HCT116 (cell line): ENCODE measurements at regions not wholly inside any gene's neighbourhood (a gene's known extent, or its start where the extent isn't known, plus 50 kb on each side); places are given as distances from the start of the nearest gene placed in this dataset.
"Not testable (repeated sequence)": the region's sequence is repeated elsewhere in the genome, so short reads cannot be mapped to it uniquely, and the experiment has no call there.

Source experiments
- ATAC-seq: fragments of 200-7000 bp; cut with Tn5 transposase; 2 replicates; pipeline ENCODE4 v1.9.1; 2020; ENCODE audit warnings: mild to moderate bottlenecking, moderate library complexity
- BruUV-seq: library from RNA; stranded (reverse); fragments of 400-500 nt; replicated peaks from 2 replicates; lab custom pipeline; 2021; lab: Mats Ljungman, UMichigan
- CTCF ChIA-PET: fragments of 300-600 bp; sonication (Branson Sonifier 250); formaldehyde crosslinking; loops from one replicate; lab custom pipeline; 2021; ENCODE audit warnings: antibody characterized with exemption; lab: Charles Lee
- POLR2A ChIA-PET: fragments of 300-600, 350-600 bp; sonication (Branson Sonifier 250); formaldehyde crosslinking; loops from one replicate; lab custom pipeline; 2021; ENCODE audit warnings: antibody characterized with exemption; lab: Charles Lee
- RAD21 ChIA-PET, 2 experiments: fragments of 300-600 bp; sonication (Branson Sonifier 250); formaldehyde crosslinking; loops; one replicate each; lab custom pipeline; 2023; ENCODE audit warnings: low total read pairs in 2 of 2; ENCODE audit not compliant: uncharacterized antibody in 2 of 2, unreplicated experiment in 2 of 2, low non-redundant PET in 1 of 2; lab: Charles Lee
- DNase-seq: peaks from one replicate; pipeline ENCODE4 v3.0.0-alpha.2; 2010; ENCODE audit warnings: low read depth, low spot score
- H2AFZ ChIP-seq: fragments of 200-600 bp; shearing (Covaris generic), sonication (generic); 2 replicates; pipeline ENCODE4 v1.6.1; 2017; ENCODE audit warnings: low read depth, mixed run types, mixed read lengths, antibody characterized with exemption, low read length; ENCODE audit not compliant: poor library complexity, severe bottlenecking
- H3K27ac ChIP-seq: 2 replicates; pipeline ENCODE4 v1.5.1; 2012; ENCODE audit warnings: low read depth, low read length
- H3K27me3 ChIP-seq: fragments of 200-600 bp; sonication (generic); 2 replicates; pipeline ENCODE4 v1.6.1; 2016; ENCODE audit warnings: mixed run types, low read length, mixed read lengths; ENCODE audit not compliant: insufficient read depth
- H3K36me3 ChIP-seq, 2 experiments: fragments of 200-500 bp in 1 of 2; fragments of 200-600 bp in 1 of 2; sonication (Bioruptor generic) in 1 of 2; sonication (generic) in 1 of 2; 2 replicates each; pipeline versions ENCODE4 v1.5.1 to v1.6.1; 2014 to 2016; ENCODE audit warnings: low read length in 2 of 2, inconsistent platforms in 1 of 2, mixed read lengths in 1 of 2, mixed run types in 1 of 2; ENCODE audit not compliant: insufficient read depth in 2 of 2, control insufficient read depth in 1 of 2
- H3K4me1 ChIP-seq, 2 experiments: fragments of 200-600 bp in 1 of 2; sonication (generic) in 1 of 2; 2 replicates each; pipeline versions ENCODE4 v1.5.1 to v1.6.1; 2012 to 2017; ENCODE audit warnings: low read length in 2 of 2, inconsistent platforms in 1 of 2, mild to moderate bottlenecking in 1 of 2, mixed read lengths in 1 of 2, mixed run types in 1 of 2, moderate library complexity in 1 of 2; ENCODE audit not compliant: insufficient read depth in 2 of 2, control insufficient read depth in 1 of 2
- H3K4me2 ChIP-seq: fragments of 200-600 bp; sonication (generic); 2 replicates; pipeline ENCODE4 v1.6.1; 2017; ENCODE audit warnings: mixed run types, low read length, mixed read lengths
- H3K4me3 ChIP-seq, 2 experiments: fragments of 200-600 bp in 1 of 2; sonication (generic) in 1 of 2; replicated peaks in 1 of 2; 2 replicates each; pipeline ENCODE4 v1.5.1; 2011 to 2016; ENCODE audit warnings: low read length in 2 of 2, control low read depth in 1 of 2, low read depth in 1 of 2, mild to moderate bottlenecking in 1 of 2, mixed read lengths in 1 of 2, mixed run types in 1 of 2
- H3K79me2 ChIP-seq: fragments of 200-600 bp; sonication (generic); 2 replicates; pipeline ENCODE4 v1.6.1; 2017; ENCODE audit warnings: mild to moderate bottlenecking, mixed run types, low read length, moderate library complexity, mixed read lengths; ENCODE audit not compliant: insufficient read depth
- H3K9ac ChIP-seq: fragments of 200-600 bp; sonication (generic); 2 replicates; pipeline ENCODE4 v1.6.1; 2016; ENCODE audit warnings: low read length, mixed read lengths
- H3K9me2 ChIP-seq: fragments of 200-600 bp; sonication (generic), shearing (Covaris generic); 2 replicates; pipeline ENCODE4 v1.6.1; 2017; ENCODE audit warnings: mixed run types, mild to moderate bottlenecking, moderate library complexity; ENCODE audit not compliant: insufficient read depth
- H3K9me3 ChIP-seq, 2 experiments: fragments of 200-500 bp in 1 of 2; fragments of 200-600 bp in 1 of 2; sonication (Bioruptor generic) in 1 of 2; sonication (generic) in 1 of 2; 2 replicates each; pipeline ENCODE4 v1.6.1; 2014 to 2017; ENCODE audit warnings: low read length in 2 of 2, mixed read lengths in 2 of 2, inconsistent platforms in 1 of 2, low read depth in 1 of 2, mild to moderate bottlenecking in 1 of 2, mixed run types in 1 of 2, moderate library complexity in 1 of 2; ENCODE audit not compliant: control insufficient read depth in 1 of 2, insufficient read depth in 1 of 2
- H4K20me1 ChIP-seq: fragments of 200-600 bp; sonication (generic), shearing (Covaris generic); 2 replicates; pipeline ENCODE4 v1.6.1; 2017; ENCODE audit warnings: mixed run types, mild to moderate bottlenecking, moderate library complexity; ENCODE audit not compliant: insufficient read depth
- JUND ChIP-seq: IDR thresholded peaks from 2 replicates; pipeline ENCODE4 v1.6.1; 2012
- ZNF274 ChIP-seq: fragments of 200-500 bp; sonication (Bioruptor generic); IDR thresholded peaks from 2 replicates; pipeline ENCODE4 v1.6.1; 2014; ENCODE audit warnings: mild to moderate bottlenecking, low read depth, low read length, inconsistent platforms
- intact Hi-C: fragments of 100-400 bp; cut with micrococcal nuclease; formaldehyde crosslinking; loops from 2 replicates; pipeline ENCODE4 v1.10.0; 2022
- TF ChIP-seq, protein P1 (sequence below): IDR thresholded peaks from 2 replicates; pipeline ENCODE4 v1.6.1; 2011; ENCODE audit warnings: mild to moderate bottlenecking, low read length, moderate library complexity; ENCODE audit not compliant: insufficient replicate concordance; ENCODE audit errors: extremely low read depth
- TF ChIP-seq, protein P2 (sequence below), 3 experiments: fragments of 200-600 bp in 1 of 3; sonication (generic) in 1 of 3; IDR thresholded peaks in 2 of 3; conservative IDR thresholded peaks in 1 of 3; 2 replicates each; pipeline ENCODE4 v1.5.1; 2012 to 2017; ENCODE audit warnings: low read depth in 2 of 3, low read length in 2 of 3, antibody characterized with exemption in 1 of 3, borderline replicate concordance in 1 of 3, control low read depth in 1 of 3, mild to moderate bottlenecking in 1 of 3, mixed read lengths in 1 of 3, mixed run types in 1 of 3, moderate library complexity in 1 of 3; ENCODE audit not compliant: insufficient read depth in 1 of 3

DNA sequence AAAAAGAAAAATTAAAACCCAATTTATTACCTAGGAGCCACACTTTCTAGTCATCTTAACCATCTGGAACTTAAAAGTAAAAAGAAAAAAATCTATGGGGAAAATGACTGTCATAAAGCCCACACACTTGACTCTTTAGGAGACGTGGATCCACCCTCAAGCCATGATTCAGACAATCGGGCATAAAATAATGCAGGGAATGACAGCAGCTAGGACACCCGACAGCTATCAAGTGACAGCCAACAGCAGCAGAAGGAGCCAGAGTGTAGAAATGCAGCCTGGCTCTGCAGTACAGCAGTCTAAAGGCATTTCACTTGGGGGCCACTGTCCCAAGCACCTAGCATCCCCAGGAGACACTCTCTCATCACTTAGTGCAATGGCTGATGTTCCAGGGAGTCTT lies 226.9 kb downstream of the CAAP1 start:
- no peak for TF ChIP-seq ZNF274
- TF ChIP-seq, protein P1, sequence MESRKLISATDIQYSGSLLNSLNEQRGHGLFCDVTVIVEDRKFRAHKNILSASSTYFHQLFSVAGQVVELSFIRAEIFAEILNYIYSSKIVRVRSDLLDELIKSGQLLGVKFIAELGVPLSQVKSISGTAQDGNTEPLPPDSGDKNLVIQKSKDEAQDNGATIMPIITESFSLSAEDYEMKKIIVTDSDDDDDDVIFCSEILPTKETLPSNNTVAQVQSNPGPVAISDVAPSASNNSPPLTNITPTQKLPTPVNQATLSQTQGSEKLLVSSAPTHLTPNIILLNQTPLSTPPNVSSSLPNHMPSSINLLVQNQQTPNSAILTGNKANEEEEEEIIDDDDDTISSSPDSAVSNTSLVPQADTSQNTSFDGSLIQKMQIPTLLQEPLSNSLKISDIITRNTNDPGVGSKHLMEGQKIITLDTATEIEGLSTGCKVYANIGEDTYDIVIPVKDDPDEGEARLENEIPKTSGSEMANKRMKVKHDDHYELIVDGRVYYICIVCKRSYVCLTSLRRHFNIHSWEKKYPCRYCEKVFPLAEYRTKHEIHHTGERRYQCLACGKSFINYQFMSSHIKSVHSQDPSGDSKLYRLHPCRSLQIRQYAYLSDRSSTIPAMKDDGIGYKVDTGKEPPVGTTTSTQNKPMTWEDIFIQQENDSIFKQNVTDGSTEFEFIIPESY: no peak
- no peak for TF ChIP-seq JUND
- TF ChIP-seq, protein P2, sequence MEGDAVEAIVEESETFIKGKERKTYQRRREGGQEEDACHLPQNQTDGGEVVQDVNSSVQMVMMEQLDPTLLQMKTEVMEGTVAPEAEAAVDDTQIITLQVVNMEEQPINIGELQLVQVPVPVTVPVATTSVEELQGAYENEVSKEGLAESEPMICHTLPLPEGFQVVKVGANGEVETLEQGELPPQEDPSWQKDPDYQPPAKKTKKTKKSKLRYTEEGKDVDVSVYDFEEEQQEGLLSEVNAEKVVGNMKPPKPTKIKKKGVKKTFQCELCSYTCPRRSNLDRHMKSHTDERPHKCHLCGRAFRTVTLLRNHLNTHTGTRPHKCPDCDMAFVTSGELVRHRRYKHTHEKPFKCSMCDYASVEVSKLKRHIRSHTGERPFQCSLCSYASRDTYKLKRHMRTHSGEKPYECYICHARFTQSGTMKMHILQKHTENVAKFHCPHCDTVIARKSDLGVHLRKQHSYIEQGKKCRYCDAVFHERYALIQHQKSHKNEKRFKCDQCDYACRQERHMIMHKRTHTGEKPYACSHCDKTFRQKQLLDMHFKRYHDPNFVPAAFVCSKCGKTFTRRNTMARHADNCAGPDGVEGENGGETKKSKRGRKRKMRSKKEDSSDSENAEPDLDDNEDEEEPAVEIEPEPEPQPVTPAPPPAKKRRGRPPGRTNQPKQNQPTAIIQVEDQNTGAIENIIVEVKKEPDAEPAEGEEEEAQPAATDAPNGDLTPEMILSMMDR (IDR thresholded peaks at IDR 0.05 in 2 of 3, conservative IDR thresholded peaks at IDR 0.05 in 1 of 3; ENCODE audit: borderline replicate concordance in 1 of 3, insufficient read depth in 1 of 3, low read depth in 2 of 3, low read length in 2 of 3): no peak
- H3K9ac ChIP-seq: no peak overlapping the region
- intact Hi-C loops: no loop called here
- no peaks in the 10 kb centered on the region for H3K9me2 ChIP-seq
- H3K79me2 ChIP-seq: no peaks in the 10 kb centered on the region
- no peak overlapping the region for H3K4me2 ChIP-seq
- BruUV-seq: no TSS peak
- H4K20me1 ChIP-seq: no peaks in the 10 kb centered on the region
- no peaks in the 10 kb centered on the region for H3K9me3 ChIP-seq
- DNase-seq (no peak), ATAC-seq (no peak)
- no peak overlapping the region for H2AFZ ChIP-seq
- POLR2A ChIA-PET: no interaction called here
- H3K36me3 ChIP-seq: no peaks in the 10 kb centered on the region
- H3K4me1 ChIP-seq: no peaks in the 10 kb centered on the region
- H3K27ac ChIP-seq: no peak overlapping the region
- CTCF ChIA-PET: no interaction called here
- peaks cover 11% of the 10 kb centered on the region for H3K27me3 ChIP-seq
- H3K4me3 ChIP-seq: no peak overlapping the region
- RAD21 ChIA-PET: no interaction called here

DNA sequence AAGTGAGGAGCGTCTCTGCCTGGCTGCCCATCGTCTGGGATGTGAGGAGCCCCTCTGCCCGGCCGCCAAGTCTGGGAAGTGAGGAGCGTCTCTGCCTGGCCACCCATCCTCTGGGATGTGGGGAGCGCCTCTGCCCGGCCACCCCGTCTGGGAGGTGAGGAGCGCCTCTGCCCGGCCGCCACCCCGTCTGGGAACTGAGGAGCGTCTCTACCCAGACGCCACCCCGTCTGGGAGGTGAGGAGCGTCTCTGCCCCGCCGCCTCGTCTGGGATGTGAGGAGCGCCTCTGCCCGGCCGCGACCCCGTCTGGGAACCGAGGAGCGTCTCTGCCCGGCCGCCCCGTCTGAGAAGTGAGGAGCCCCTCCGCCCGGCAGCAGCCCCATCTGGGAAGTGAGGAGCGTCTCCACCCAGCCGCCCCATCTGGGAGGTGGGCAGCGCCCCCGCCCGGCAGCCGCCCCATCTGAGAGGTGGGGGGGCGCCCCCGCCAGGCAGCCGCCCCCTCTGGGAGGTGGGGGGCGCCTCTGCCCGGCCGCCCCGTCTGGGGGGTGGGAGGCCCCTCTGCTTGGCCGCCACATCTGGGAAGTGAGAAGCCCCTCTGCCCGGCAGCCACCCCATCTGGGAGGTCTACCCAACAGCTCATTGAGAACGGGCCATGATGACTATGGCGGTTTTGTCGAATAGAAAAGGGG lies 228.4 kb downstream of the CAAP1 start:
- H3K4me1 ChIP-seq, DNase-seq, H3K27ac ChIP-seq, H3K27me3 ChIP-seq, CTCF ChIA-PET, H2AFZ ChIP-seq, H4K20me1 ChIP-seq, intact Hi-C loops, H3K4me3 ChIP-seq, H3K4me2 ChIP-seq, RAD21 ChIA-PET, ATAC-seq, BruUV-seq, H3K9me3 ChIP-seq, POLR2A ChIA-PET, H3K79me2 ChIP-seq, H3K9ac ChIP-seq, H3K36me3 ChIP-seq, H3K9me2 ChIP-seq: not testable (repeated sequence)
